ENCODE measurements at regions not wholly inside any gene's neighbourhood (a gene's known extent, or its start where the extent isn't known, plus 50 kb on each side); places are given as distances from the start of the nearest gene placed in this dataset.

GRCh38 chr3:28598165-28598564 lies 249.5 kb upstream of the AZI2 start:
- no peak overlapping the region for H3K27ac ChIP-seq (ENCODE audit: low read depth, low read length)
- no peak overlapping the region for H3K4me3 ChIP-seq (ENCODE audit: low read depth, low read length)
- CTCF ChIA-PET = no interaction called here
- DNase-seq (ENCODE audit: low read depth, low spot score) = no peak
- H3K27me3 ChIP-seq (ENCODE audit: control insufficient read depth, insufficient read depth, low read length) = no peaks in the 10 kb centered on the region
- no peaks in the 10 kb centered on the region for H3K9me3 ChIP-seq (ENCODE audit: control insufficient read depth, insufficient read depth, low read length)
- POLR2A ChIA-PET = no interaction called here
- no peak for TF ChIP-seq CTCF (IDR thresholded peaks at IDR 0.05; ENCODE audit: low read depth, low read length)

GRCh38 chr3:28601291-28601690 lies 252.7 kb upstream of the AZI2 start:
- POLR2A ChIA-PET = no interaction called here
- H3K27me3 ChIP-seq (ENCODE audit: control insufficient read depth, insufficient read depth, low read length) = no peaks in the 10 kb centered on the region
- H3K9me3 ChIP-seq (ENCODE audit: control insufficient read depth, insufficient read depth, low read length) = no peaks in the 10 kb centered on the region
- DNase-seq (ENCODE audit: low read depth, low spot score) = no peak
- TF ChIP-seq CTCF (IDR thresholded peaks at IDR 0.05; ENCODE audit: low read depth, low read length) = no peak
- CTCF ChIA-PET = no interaction called here
- H3K27ac ChIP-seq (ENCODE audit: low read depth, low read length) = no peak overlapping the region
- H3K4me3 ChIP-seq (ENCODE audit: low read depth, low read length) = no peak overlapping the region

- POLR2A ChIA-PET = no interaction called here
- DNase-seq (ENCODE audit: low read depth, low spot score) = no peak
- CTCF ChIA-PET = no interaction called here
- H3K27me3 ChIP-seq (ENCODE audit: control insufficient read depth, insufficient read depth, low read length) = no peaks in the 10 kb centered on the region
- H3K4me3 ChIP-seq (ENCODE audit: low read depth, low read length) = no peak overlapping the region
- TF ChIP-seq CTCF (IDR thresholded peaks at IDR 0.05; ENCODE audit: low read depth, low read length) = no peak
- H3K9me3 ChIP-seq (ENCODE audit: control insufficient read depth, insufficient read depth, low read length) = no peaks in the 10 kb centered on the region
- no peak overlapping the region for H3K27ac ChIP-seq (ENCODE audit: low read depth, low read length)
Observed at GRCh38 chr3:28606283-28606682, 257.7 kb upstream of the AZI2 start.

- Histone ChIP-seq H3K9me3 (ENCODE audit: control insufficient read depth, insufficient read depth, low read length) (no peaks in the 10 kb centered on the region), H3K4me3 (ENCODE audit: low read depth, low read length) (no peak overlapping the region), H3K27ac (ENCODE audit: low read depth, low read length) (no peak overlapping the region), H3K27me3 (ENCODE audit: control insufficient read depth, insufficient read depth, low read length) (no peaks in the 10 kb centered on the region)
- TF ChIP-seq CTCF (IDR thresholded peaks at IDR 0.05; ENCODE audit: low read depth, low read length) = no peak
- DNase-seq (ENCODE audit: low read depth, low spot score) = no peak
- ChIA-PET POLR2A (no interaction called here), CTCF (interaction anchor here (1.5 kb wide), 1 partner anchor 56 kb away, joined by 7 read pairs; no protein-coding TSS in a partner anchor)
Observed at GRCh38 chr3:28612232-28612631, 263.6 kb upstream of the AZI2 start.

GRCh38 chr3:28613511-28614106 lies 265.0 kb upstream of the AZI2 start:
- no peak for DNase-seq (ENCODE audit: low read depth, low spot score)
- Histone ChIP-seq H3K27me3 (ENCODE audit: control insufficient read depth, insufficient read depth, low read length) (no peaks in the 10 kb centered on the region), H3K27ac (ENCODE audit: low read depth, low read length) (no peak overlapping the region), H3K9me3 (ENCODE audit: control insufficient read depth, insufficient read depth, low read length) (no peaks in the 10 kb centered on the region), H3K4me3 (ENCODE audit: low read depth, low read length) (no peak overlapping the region)
- CTCF ChIA-PET = interaction anchor here (1.5 kb wide), 1 partner anchor 54 kb away, joined by 7 read pairs; no protein-coding TSS in a partner anchor
- TF ChIP-seq CTCF (IDR thresholded peaks at IDR 0.05; ENCODE audit: low read depth, low read length) = no peak
- POLR2A ChIA-PET = no interaction called here
